Urinary bladder (tissue), 3 donors: ENCODE measurements at regions not wholly inside any gene's neighbourhood (a gene's known extent, or its start where the extent isn't known, plus 50 kb on each side); places are given as distances from the start of the nearest gene placed in this dataset.
"Not testable (repeated sequence)": the region's sequence is repeated elsewhere in the genome, so short reads cannot be mapped to it uniquely, and the experiment has no call there.

ENCODE experiments used
- DNase-seq: peaks from one replicate; pipeline ENCODE4 v3.0.0-alpha.2; 2015; ENCODE audit errors: extremely low spot score
- H3K27ac ChIP-seq: one replicate; pipeline ENCODE4 v1.5.1; 2013; ENCODE audit warnings: low read depth, mild to moderate bottlenecking, moderate library complexity
- H3K36me3 ChIP-seq: one replicate; pipeline ENCODE4 v1.6.1; 2013; ENCODE audit warnings: mild to moderate bottlenecking, moderate library complexity; ENCODE audit not compliant: insufficient read depth
- H3K4me1 ChIP-seq: one replicate; pipeline ENCODE4 v1.6.1; 2013; ENCODE audit warnings: mild to moderate bottlenecking, moderate library complexity; ENCODE audit not compliant: insufficient read depth
- H3K4me3 ChIP-seq: one replicate; pipeline ENCODE4 v1.5.1; 2013; ENCODE audit warnings: low read depth, low read length
- WGBS: extraction: QIAGEN DNeasy Blood & Tissue Kit; methylation state at CpG from one replicate; pipeline ENCODE4 v1.1.7; 2013; 5-methylcytosine and 5-hydroxymethylcytosine counted together
- donor health status: healthy with polysubstance abuse.
- donor health status: healthy.

DNA sequence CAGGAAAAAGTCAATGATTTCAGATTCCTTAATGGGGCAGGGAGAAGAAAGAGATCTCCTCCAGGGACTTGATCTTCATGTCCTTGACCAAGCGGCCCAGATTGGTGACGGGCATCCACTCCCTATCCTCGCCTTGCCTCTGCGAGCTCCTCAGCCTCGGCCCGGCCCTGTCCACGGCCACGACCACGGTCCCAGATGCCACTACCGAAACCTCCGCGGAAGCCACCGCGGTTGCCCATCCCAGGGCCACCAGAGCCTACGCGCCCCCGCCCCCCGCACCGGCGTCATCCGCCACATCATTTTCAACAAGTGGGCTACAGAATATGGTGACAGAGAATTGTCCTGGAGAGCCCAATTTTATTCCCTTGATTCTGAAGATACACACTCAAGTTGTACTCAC, 751.2 kb upstream of the PABPC4L start:
- WGBS = 98% methylated on average over 21 of the region's 21 CpGs
- no peak for DNase-seq
- no peak overlapping the region for H3K27ac ChIP-seq
- H3K4me3 ChIP-seq = no peak overlapping the region
- H3K4me1 ChIP-seq = no peaks in the 10 kb centered on the region
- no peaks in the 10 kb centered on the region for H3K36me3 ChIP-seq

DNA sequence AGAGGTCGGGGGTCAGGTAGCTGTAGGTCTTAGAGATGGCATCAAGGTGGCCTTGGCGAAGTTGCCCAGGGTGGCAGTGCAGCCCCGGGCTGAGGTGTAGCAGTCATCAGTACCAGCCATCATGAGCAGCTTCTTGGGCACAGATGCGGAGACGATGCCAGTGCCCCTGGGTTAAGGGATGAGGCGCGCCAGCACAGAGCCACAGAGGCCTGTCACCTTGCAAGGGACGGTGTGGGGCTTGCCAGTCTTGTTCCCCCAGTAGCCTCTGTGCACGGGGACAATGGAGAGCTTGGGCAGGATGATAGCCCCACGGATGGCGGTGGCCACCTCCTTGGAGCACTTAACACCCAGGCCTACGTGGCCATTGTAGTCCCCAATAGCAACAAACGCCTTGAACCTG, 750.7 kb upstream of the PABPC4L start:
- H3K4me1 ChIP-seq = no peaks in the 10 kb centered on the region
- WGBS = 94% methylated on average over 13 of the region's 13 CpGs
- no peak overlapping the region for H3K4me3 ChIP-seq
- no peak for DNase-seq
- H3K36me3 ChIP-seq = no peaks in the 10 kb centered on the region
- H3K27ac ChIP-seq = no peak overlapping the region

DNA sequence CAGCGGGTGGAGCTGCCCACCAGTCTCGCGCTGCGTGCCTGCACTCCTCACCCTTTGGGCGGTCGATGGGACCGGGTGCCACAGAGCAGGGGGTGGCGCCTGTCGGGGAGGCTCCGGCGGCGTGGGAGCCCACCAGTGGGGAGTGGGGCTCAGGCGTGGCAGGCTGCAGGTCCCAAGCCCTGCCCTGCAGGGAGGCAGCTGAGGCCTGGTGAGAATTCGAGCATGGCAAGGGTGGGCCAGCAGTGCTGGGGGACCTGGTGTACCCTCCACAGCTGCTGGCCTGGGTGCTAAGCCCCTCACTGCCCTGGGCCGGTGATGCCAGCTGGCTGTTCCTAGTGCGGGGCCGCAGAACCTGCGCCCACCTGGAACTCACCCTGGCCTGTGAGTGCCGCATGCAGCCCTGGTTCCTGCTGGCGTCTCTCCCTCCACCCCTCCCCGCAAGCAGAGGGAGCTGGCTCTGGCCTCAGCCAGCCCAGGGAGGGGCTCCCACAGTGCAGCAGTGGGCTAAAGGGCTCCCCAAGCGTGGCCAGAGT, 746.6 kb upstream of the PABPC4L start:
- no peaks in the 10 kb centered on the region for H3K36me3 ChIP-seq
- no peaks in the 10 kb centered on the region for H3K4me1 ChIP-seq
- DNase-seq = no peak
- H3K4me3 ChIP-seq = no peak overlapping the region
- 94% methylated on average over 22 of the region's 22 CpGs for WGBS
- no peak overlapping the region for H3K27ac ChIP-seq

DNA sequence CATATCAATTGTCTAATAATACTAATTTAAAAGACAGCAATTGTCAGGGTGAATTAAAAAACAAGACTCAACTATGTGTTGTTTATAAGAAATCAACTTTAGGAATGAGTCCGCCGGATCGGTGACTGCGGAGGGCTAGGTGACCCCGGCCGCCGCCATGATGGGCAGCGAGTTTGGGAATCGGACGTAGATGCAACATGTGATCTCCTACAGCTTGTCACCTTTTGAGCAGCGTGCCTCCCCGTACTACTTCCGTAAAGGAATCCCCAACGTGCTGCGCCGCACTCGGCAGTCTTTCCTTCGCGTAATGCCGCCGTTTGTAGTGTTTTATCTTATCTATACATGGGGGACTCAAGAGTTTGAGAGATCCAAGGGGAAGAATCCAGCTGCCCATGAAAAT, 742.5 kb upstream of the PABPC4L start:
- 95% methylated on average over 21 of the region's 21 CpGs for WGBS
- H3K4me1 ChIP-seq = no peaks in the 10 kb centered on the region
- no peak overlapping the region for H3K4me3 ChIP-seq
- no peaks in the 10 kb centered on the region for H3K36me3 ChIP-seq
- no peak overlapping the region for H3K27ac ChIP-seq
- no peak for DNase-seq

DNA sequence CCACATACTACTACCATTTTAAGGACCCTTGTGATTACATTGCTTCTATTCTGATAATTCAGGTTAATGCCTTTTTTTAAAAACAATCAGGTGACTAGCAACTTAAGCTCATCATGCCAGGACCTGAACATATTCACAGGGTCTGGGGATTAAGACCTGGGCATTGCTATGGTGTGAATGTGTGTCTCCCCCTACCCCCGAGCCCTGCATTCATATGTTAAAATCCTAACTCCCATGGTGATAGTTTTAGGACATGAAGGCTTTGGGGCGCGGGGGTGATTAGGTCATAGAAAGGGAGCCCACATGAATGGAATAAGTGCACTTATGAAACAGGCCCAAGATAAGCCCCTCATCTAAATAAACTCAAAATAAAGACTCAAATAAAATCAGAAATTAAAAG, 734.4 kb upstream of the PABPC4L start:
- no peak overlapping the region for H3K4me3 ChIP-seq
- H3K4me1 ChIP-seq = no peaks in the 10 kb centered on the region
- H3K36me3 ChIP-seq = no peaks in the 10 kb centered on the region
- no peak for DNase-seq
- 89% methylated on average over 3 of the region's 3 CpGs for WGBS
- no peak overlapping the region for H3K27ac ChIP-seq

DNA sequence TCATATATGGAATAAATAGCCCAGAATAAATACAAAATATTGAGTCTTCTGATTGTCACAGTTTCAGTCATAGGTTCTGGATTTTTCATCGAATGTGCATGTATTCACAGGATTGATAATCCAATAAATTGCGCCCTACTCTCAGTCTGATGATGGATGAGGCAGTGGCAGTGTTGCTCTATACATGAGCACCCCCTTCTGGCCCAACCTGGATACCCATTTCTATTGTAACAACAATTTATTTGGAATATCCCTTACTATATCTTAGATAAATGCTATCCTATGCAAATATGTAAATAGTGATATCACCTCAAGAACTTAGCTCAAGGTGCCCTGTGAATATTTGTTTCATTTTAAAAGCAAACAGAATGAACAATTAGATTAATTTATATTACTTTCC, 733.7 kb upstream of the PABPC4L start:
- no peaks in the 10 kb centered on the region for H3K4me1 ChIP-seq
- H3K4me3 ChIP-seq = no peak overlapping the region
- no peaks in the 10 kb centered on the region for H3K36me3 ChIP-seq
- WGBS = 74% methylated on average over 2 of the region's 2 CpGs
- no peak for DNase-seq
- no peak overlapping the region for H3K27ac ChIP-seq

DNA sequence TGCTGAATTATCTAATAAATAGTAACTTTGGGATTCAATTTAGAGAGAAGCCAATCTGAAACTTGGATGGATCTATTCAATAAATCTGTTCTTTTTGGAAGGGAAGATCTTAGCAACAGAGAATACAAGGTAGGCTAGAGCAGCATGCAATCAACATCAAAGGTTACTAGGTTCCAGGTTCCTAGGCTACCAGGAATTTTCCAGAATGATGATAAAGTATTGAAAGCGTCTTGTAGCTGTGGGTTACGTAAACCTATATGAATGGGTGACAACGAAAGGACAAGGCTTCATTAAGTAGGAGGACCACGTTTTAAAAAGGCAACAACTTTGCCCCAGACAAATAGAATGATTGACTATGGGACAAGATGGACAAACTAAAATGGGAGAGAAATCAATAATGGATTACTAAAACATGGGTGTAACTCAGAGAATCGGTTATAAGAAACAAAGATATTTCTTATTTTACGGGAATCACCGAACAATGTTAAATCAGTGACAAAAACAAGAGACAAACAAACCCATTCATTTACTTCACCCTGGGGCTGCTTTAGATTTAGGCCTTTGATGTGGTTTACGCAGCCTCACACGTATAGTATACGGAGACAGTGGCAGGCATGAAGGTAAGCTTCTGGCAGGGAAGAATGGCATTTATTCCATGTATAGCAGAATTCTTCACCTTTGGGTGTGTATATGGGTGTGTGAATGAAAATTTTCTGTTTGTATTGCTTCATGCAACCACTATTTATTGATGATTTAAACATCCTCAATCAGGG, 732.6 kb upstream of the PABPC4L start:
- H3K4me3 ChIP-seq = no peak overlapping the region
- no peak overlapping the region for H3K27ac ChIP-seq
- no peak for DNase-seq
- 84% methylated on average over 10 of the region's 10 CpGs for WGBS
- no peaks in the 10 kb centered on the region for H3K36me3 ChIP-seq
- H3K4me1 ChIP-seq = no peaks in the 10 kb centered on the region

DNA sequence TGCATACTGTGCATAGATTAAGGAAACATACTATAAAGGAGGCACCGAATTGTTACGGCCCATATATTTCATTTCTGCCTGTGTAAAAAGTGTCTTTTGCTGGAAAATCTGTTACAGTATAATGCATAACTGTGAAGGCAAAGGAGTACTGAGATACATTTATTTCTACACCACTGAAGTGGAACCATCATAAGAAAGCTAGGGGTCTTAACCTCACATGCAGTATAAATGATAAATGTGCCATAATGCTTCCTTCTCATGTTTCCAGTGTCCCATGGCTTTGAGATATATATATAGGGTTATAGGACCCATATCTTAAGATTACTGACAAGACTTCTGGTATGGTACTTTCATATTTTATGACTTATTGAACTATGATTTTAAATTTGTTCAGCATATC, 713.8 kb upstream of the PABPC4L start:
- no peaks in the 10 kb centered on the region for H3K36me3 ChIP-seq
- no peak overlapping the region for H3K4me3 ChIP-seq
- no peaks in the 10 kb centered on the region for H3K4me1 ChIP-seq
- DNase-seq = no peak
- no peak overlapping the region for H3K27ac ChIP-seq
- 95% methylated on average over 2 of the region's 2 CpGs for WGBS

DNA sequence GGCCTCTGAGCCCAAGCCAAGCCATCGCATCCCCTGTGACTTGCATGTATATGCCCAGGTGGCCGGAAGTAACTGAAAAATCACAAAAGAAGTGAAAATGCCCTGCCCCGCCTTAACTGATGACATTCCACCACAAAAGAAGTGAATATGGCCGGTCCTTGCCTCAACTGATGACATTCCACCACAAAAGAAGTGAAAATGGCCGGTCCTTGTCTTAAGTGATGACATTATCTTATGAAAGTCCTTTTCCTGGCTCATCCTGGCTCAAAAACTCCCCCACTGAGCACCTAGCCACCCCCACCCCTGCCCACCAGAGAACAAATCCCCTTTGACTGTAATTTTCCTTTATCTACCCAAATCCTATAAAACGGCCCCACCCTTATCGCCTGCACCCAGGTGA, 712.7 kb upstream of the PABPC4L start:
- DNase-seq, H3K4me3 ChIP-seq, H3K27ac ChIP-seq, H3K36me3 ChIP-seq, H3K4me1 ChIP-seq: not testable (repeated sequence)
- WGBS = 89% methylated on average over 7 of the region's 7 CpGs

DNA sequence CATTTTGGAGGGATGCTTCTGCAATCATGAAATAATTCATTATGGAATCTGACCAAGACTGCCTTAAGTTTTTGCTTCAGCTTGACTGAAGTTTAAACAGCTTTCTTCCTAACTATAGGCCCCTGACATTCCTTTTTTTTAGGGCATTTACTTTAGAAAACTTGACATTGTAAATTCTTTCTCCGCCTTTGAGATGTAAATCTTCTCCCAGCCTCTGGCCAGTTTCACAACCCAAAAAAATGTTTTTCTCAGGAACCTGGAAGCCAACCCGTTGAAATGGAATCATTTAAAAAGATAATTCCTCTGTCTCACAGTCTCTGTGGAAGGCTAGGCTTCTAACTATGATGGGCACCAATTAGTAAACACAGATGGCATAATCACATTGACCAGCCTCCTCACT, 710.4 kb upstream of the PABPC4L start:
- Histone ChIP-seq H3K4me3 (no peak overlapping the region), H3K36me3 (no peaks in the 10 kb centered on the region), H3K27ac (no peak overlapping the region), H3K4me1 (no peaks in the 10 kb centered on the region)
- 52% methylated on average over 2 of the region's 2 CpGs for WGBS
- no peak for DNase-seq

DNA sequence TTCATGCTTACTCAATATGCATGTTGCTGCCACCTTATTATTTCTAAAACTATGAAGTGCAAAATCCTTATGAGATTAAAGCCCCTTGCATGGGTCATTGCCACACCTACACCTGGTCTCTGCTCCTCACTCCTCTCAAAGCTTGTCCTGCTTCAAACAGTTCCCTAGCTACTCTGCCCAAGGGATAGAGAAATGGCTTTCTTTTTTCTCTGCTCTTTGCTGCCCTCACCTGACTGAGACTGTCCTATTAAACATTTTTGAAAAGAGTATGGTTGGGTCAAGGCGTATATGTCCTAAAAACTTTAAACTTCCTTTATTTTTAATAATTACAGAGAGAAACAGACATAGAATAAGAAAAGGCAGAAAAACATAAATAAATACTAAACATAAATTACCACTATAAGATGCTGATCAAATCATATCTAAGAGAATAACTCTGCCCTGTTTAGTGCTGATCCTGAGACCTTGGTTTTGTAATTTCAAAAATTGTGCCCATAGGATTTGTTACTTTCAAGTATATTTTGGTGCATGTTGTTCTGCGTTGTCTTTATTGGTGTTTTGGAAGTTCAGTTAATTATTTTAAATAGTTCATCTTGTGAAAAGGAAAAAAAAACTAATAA, 704.9 kb upstream of the PABPC4L start:
- no peaks in the 10 kb centered on the region for H3K36me3 ChIP-seq
- no peaks in the 10 kb centered on the region for H3K4me1 ChIP-seq
- no peak for DNase-seq
- H3K27ac ChIP-seq = no peak overlapping the region
- 72% methylated on average over 2 of the region's 2 CpGs for WGBS
- no peak overlapping the region for H3K4me3 ChIP-seq

DNA sequence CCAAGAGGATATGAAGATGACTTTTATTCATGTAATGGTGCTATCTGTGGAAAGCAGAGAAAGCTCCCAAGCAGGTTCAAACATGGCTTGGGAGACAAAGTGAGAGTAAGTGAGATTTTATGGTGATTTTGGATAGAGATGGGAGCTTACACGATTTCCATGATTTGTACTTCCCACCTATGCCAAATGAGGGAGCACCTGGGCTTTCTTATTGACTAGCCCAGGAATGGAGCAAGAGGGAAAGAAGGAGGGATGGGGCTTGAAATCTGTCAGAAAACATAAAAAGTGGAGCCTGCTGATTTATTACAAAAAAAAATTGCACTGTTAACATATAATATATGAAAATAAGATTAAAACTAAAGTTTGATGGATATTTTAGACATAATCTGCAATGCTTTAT, 703.5 kb upstream of the PABPC4L start:
- Histone ChIP-seq H3K27ac (no peak overlapping the region), H3K36me3 (no peaks in the 10 kb centered on the region), H3K4me3 (no peak overlapping the region), H3K4me1 (no peaks in the 10 kb centered on the region)
- WGBS = 92% methylated on average over 1 of the region's 1 CpG
- DNase-seq = no peak

DNA sequence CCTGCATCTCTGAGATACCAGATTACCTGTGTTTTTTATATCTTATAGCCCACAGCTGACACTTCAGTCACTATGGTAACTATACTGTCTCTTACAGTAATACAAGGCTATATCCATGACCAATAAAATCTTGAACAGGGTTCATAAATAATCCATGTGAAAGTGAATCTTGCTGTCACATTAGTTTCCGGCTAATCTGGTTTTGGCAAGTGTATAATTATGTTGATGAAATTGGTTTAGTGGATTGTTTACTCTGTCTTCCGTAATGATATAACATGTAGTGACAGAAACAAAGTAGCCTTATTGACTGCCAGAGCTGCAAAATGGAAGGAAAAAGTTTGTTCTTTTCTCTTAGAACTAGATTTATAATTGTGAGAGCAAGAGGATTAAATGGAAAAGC, 686.6 kb upstream of the PABPC4L start:
- H3K4me3 ChIP-seq = no peak overlapping the region
- H3K4me1 ChIP-seq = no peaks in the 10 kb centered on the region
- H3K36me3 ChIP-seq = no peaks in the 10 kb centered on the region
- 52% methylated on average over 2 of the region's 2 CpGs for WGBS
- no peak for DNase-seq
- no peak overlapping the region for H3K27ac ChIP-seq

DNA sequence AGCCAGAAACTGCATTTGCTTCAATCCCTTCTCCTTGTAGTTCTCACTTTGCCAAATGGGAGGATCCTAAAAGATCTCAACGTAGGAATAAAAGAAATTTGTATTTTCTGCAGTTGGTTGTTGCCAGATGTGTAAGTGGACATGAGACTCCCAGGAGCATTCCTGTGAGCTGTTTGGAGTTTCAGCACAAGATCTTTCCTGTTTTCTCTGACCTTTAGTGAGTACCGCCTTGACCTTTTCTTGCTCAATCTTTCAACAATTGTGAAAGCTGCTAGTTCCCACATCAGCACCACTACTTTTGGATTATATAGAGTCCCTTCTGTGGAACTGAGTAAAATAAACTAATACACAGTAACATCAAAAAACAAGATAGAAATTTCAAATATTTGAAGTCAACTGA, 683.8 kb upstream of the PABPC4L start:
- H3K27ac ChIP-seq = no peak overlapping the region
- DNase-seq = no peak
- H3K4me1 ChIP-seq = no peaks in the 10 kb centered on the region
- H3K36me3 ChIP-seq = no peaks in the 10 kb centered on the region
- no peak overlapping the region for H3K4me3 ChIP-seq
- WGBS = 65% methylated on average over 2 of the region's 2 CpGs
